B cell (primary cell): ENCODE measurements at regions not wholly inside any gene's neighbourhood (a gene's known extent, or its start where the extent isn't known, plus 50 kb on each side); places are given as distances from the start of the nearest gene placed in this dataset.

ENCODE experiments used
- ATAC-seq: fragments of 200-7000 bp; cut with Tn5 transposase; one replicate; pipeline ENCODE4 v1.10.0; 2021; ENCODE audit warnings: low read depth, mild to moderate bottlenecking, moderate number of reproducible peaks, moderate library complexity
- CTCF ChIA-PET: fragments of 350-600 bp; sonication (Branson Sonifier 250); formaldehyde crosslinking; loops from one replicate; lab custom pipeline; 2021; ENCODE audit warnings: antibody characterized with exemption, inconsistent platforms; lab: Charles Lee
- POLR2A ChIA-PET: fragments of 350-600 bp; sonication (Branson Sonifier 250); formaldehyde crosslinking; loops from one replicate; lab custom pipeline; 2021; ENCODE audit warnings: antibody characterized with exemption; lab: Charles Lee
- DNase-seq: peaks from one replicate; pipeline ENCODE4 v3.0.0; 2013
- H2AFZ ChIP-seq: 2 replicates; pipeline ENCODE4 v1.6.1; 2012; ENCODE audit warnings: mild to moderate bottlenecking, low read depth, low read length; ENCODE audit not compliant: insufficient read depth, poor library complexity, severe bottlenecking
- H3K27ac ChIP-seq, 2 donors: 1 replicate in 1 of 2; 2 replicates in 1 of 2; pipeline ENCODE4 v1.5.1; 2012 to 2013; ENCODE audit warnings: low read length in 2 of 2, mild to moderate bottlenecking in 2 of 2, moderate library complexity in 1 of 2
- H3K27me3 ChIP-seq, 4 experiments: fragments of 200-600 bp in 1 of 4; sonication (generic) in 1 of 4; replicated peaks in 1 of 4; 1 replicate in 2 of 4; 2 replicates in 2 of 4; pipeline versions ENCODE4 v1.6.1 to v1.7.0; 2013 to 2016; ENCODE audit warnings: low read length in 3 of 4, mild to moderate bottlenecking in 2 of 4, mixed read lengths in 1 of 4, moderate library complexity in 1 of 4; ENCODE audit not compliant: insufficient read depth in 4 of 4, control insufficient read depth in 3 of 4; ENCODE audit errors: control extremely low read depth in 1 of 4
- H3K36me3 ChIP-seq, 2 experiments: replicated peaks in 1 of 2; 1 replicate in 1 of 2; 2 replicates in 1 of 2; pipeline versions ENCODE4 v1.6.1 to v1.7.1; 2013; ENCODE audit warnings: low read length in 1 of 2; ENCODE audit not compliant: insufficient read depth in 2 of 2, control insufficient read depth in 1 of 2; ENCODE audit errors: control extremely low read depth in 1 of 2, extremely low read depth in 1 of 2
- H3K4me1 ChIP-seq, 2 donors: fragments of 200-600 bp in 1 of 2; sonication (generic) in 1 of 2; 1 replicate in 1 of 2; 2 replicates in 1 of 2; pipeline versions ENCODE4 v1.5.1 to v1.6.1; 2013 to 2017; ENCODE audit warnings: low read length in 2 of 2; ENCODE audit not compliant: control insufficient read depth in 2 of 2, insufficient read depth in 2 of 2
- H3K4me2 ChIP-seq: replicated peaks from 2 replicates; pipeline ENCODE3; 2012; ENCODE audit warnings: mild to moderate bottlenecking, low read depth, low read length; ENCODE audit not compliant: poor library complexity, severe bottlenecking
- H3K4me3 ChIP-seq, 5 experiments: fragments of 200-600 bp in 1 of 5; sonication (generic) in 1 of 5; 1 replicate in 3 of 5; 2 replicates in 2 of 5; pipeline versions ENCODE4 v1.5.1 to v1.7.0; 2011 to 2016; ENCODE audit warnings: low read length in 4 of 5, mild to moderate bottlenecking in 4 of 5, low read depth in 2 of 5, control low read depth in 1 of 5, moderate library complexity in 1 of 5; ENCODE audit not compliant: insufficient read depth in 1 of 5; ENCODE audit errors: control extremely low read depth in 1 of 5, extremely low read depth in 1 of 5
- H3K79me2 ChIP-seq: fragments of 200-600 bp; sonication (generic); one replicate; pipeline ENCODE4 v1.6.0; 2016; ENCODE audit warnings: low read length; ENCODE audit not compliant: control insufficient read depth, insufficient read depth
- H3K9ac ChIP-seq: fragments of 200-600 bp; sonication (generic); 2 replicates; pipeline ENCODE4 v1.6.1; 2017; ENCODE audit warnings: mild to moderate bottlenecking, low read length, moderate library complexity
- H3K9me3 ChIP-seq, 3 donors: one replicate each; pipeline versions ENCODE4 v1.6.1 to v1.7.1; 2013; ENCODE audit warnings: low read length in 2 of 3; ENCODE audit not compliant: control insufficient read depth in 2 of 3, insufficient read depth in 1 of 3; ENCODE audit errors: control extremely low read depth in 1 of 3
- H4K20me1 ChIP-seq: 2 replicates; pipeline ENCODE4 v1.6.0; 2012; ENCODE audit warnings: mild to moderate bottlenecking, low read length; ENCODE audit not compliant: insufficient read depth, control insufficient read depth, poor library complexity, severe bottlenecking
- H3K27ac Mint-ChIP-seq: one replicate; pipeline ENCODE4 v1.8.0; 2021; ENCODE audit warnings: mixed read lengths
- H3K27me3 Mint-ChIP-seq: one replicate; pipeline ENCODE4 v1.8.0; 2021; ENCODE audit warnings: mixed read lengths
- H3K4me1 Mint-ChIP-seq: one replicate; pipeline ENCODE4 v1.8.0; 2021; ENCODE audit warnings: mixed read lengths
- H3K4me3 Mint-ChIP-seq: one replicate; pipeline ENCODE4 v1.8.0; 2021; ENCODE audit warnings: mixed read lengths
- H3K9me3 Mint-ChIP-seq: one replicate; pipeline ENCODE4 v1.8.0; 2022; ENCODE audit warnings: mixed read lengths; ENCODE audit not compliant: insufficient read depth
- EZH2 ChIP-seq: IDR thresholded peaks from 2 replicates; pipeline ENCODE4 v1.6.1; 2012; ENCODE audit warnings: borderline replicate concordance, low read depth, mild to moderate bottlenecking, moderate library complexity, low read length; ENCODE audit not compliant: insufficient read depth, poor library complexity, severe bottlenecking
- WGBS: methylation state at CpG from one replicate; pipeline ENCODE4 v1.1.5; 2013; ENCODE audit warnings: missing lambda C conversion rate; ENCODE audit not compliant: insufficient coverage; 5-methylcytosine and 5-hydroxymethylcytosine counted together
- intact Hi-C: fragments of 100-400 bp; cut with micrococcal nuclease; formaldehyde crosslinking; loops from one replicate; pipeline ENCODE4 v1.10.0; 2022
- TF ChIP-seq, protein P1 (sequence below): fragments of 200-600 bp; IDR thresholded peaks from one replicate; pipeline ENCODE4 v1.8.0; 2022; ENCODE audit warnings: antibody characterized with exemption, mild to moderate bottlenecking

DNA sequence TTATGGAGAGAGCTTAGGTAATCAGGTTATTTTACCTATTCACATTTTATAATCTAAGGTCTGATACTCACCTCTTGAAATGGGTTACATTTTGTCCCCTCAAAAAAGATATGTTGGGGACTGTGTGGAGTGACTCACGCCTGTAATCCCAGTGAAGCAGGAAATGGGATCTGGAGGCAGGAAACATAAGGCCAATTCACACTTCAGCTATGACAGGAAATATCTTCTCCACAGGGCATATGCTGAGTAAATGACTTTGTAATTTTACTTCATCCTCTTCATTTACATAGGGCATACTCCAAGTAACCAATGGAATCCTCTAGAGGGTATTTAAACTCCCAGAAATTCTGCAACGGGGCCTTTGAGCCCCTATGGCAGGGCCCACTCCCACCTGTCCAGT is 54.8 kb upstream of the ZMAT1 start:
- no peak overlapping the region for H2AFZ ChIP-seq
- Mint-ChIP-seq H3K27ac (no peak overlapping the region), H3K27me3 (no peaks in the 10 kb centered on the region), H3K9me3 (no peaks in the 10 kb centered on the region), H3K4me1 (no peaks in the 10 kb centered on the region), H3K4me3 (no peak overlapping the region)
- ChIA-PET CTCF (no interaction called here), POLR2A (no interaction called here)
- DNase-seq (no peak), ATAC-seq (no peak)
- no peaks in the 10 kb centered on the region for H3K4me1 ChIP-seq
- intact Hi-C loops = no loop called here
- no peaks in the 10 kb centered on the region for H3K36me3 ChIP-seq
- H3K27me3 ChIP-seq = no peaks in the 10 kb centered on the region
- no peak overlapping the region for H3K4me2 ChIP-seq
- H3K79me2 ChIP-seq = no peaks in the 10 kb centered on the region
- no peak overlapping the region for H3K9ac ChIP-seq
- TF ChIP-seq, protein P1, sequence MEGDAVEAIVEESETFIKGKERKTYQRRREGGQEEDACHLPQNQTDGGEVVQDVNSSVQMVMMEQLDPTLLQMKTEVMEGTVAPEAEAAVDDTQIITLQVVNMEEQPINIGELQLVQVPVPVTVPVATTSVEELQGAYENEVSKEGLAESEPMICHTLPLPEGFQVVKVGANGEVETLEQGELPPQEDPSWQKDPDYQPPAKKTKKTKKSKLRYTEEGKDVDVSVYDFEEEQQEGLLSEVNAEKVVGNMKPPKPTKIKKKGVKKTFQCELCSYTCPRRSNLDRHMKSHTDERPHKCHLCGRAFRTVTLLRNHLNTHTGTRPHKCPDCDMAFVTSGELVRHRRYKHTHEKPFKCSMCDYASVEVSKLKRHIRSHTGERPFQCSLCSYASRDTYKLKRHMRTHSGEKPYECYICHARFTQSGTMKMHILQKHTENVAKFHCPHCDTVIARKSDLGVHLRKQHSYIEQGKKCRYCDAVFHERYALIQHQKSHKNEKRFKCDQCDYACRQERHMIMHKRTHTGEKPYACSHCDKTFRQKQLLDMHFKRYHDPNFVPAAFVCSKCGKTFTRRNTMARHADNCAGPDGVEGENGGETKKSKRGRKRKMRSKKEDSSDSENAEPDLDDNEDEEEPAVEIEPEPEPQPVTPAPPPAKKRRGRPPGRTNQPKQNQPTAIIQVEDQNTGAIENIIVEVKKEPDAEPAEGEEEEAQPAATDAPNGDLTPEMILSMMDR = no peak
- TF ChIP-seq EZH2 = no peak
- H3K9me3 ChIP-seq = no peaks in the 10 kb centered on the region
- H3K27ac ChIP-seq = no peak overlapping the region
- H4K20me1 ChIP-seq = no peaks in the 10 kb centered on the region
- WGBS = no CpG with 5 or more reads among the region's 2 CpGs
- no peak overlapping the region for H3K4me3 ChIP-seq
